Stimulated activated CD8-positive, alpha-beta memory T cell treated with anti-CD3 and anti-CD28 coated beads, Interleukin-15, amount 100 ng/mL, for 24 hours (primary cell): ENCODE measurements at regions not wholly inside any gene's neighbourhood (a gene's known extent, or its start where the extent isn't known, plus 50 kb on each side); places are given as distances from the start of the nearest gene placed in this dataset.

Source experiments
- DNase-seq: peaks from one replicate; pipeline ENCODE4 v3.0.0-alpha.2; 2020; ENCODE audit warnings: low read depth

DNA sequence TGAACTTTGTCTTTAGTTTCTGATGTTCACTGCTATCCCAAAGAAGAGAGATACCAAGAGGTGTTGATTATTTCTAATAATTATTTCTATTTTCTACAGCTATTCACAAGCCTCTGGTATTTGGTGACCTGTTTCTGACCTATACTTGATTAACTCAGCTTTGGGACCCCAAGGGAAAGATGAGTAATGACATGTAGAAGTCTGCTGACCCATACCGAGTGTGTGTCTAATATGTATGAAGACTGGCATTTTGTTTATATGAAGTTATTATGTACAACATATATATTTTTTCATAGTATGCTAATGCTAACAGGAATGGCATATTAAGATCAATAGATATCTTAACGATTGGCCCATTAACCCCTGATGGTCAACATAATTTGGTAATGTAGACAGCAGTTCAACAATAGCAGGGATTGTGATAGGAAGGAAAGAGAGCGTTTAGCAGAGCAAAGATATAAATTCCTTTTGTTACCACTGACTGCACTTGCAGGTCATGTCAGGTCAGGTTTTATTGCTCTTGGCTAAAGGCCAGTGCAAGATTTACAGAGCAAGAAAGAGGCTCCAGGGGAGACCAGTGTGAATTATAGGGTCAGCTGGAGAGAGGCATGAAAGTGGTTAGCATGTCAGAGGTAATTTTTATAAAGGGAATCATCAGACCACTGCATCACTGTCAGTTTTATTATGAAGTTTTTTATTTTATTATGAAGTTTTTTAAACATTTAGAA lies 94.7 kb upstream of the DIPK2B start:
- no peak for DNase-seq

DNA sequence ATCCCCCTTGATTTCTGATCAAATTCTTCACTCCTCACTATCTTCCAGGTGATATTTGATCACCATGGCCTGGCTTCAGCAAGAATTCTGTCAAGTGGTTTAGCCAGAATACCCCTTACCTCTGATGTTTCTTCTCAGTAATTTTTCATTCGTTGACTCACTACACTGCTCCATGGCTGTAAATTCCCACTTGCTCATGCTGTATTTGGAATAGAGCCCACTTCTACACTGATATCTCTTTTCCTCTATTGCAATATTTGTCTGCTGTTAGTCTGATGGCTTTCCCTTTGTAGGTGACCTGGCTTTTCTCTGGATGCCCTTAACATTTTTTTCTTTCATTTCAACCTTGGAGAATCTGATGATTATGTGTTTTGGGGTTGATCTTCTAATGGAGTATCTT lies 73.9 kb upstream of the DIPK2B start:
- DNase-seq: no peak

DNA sequence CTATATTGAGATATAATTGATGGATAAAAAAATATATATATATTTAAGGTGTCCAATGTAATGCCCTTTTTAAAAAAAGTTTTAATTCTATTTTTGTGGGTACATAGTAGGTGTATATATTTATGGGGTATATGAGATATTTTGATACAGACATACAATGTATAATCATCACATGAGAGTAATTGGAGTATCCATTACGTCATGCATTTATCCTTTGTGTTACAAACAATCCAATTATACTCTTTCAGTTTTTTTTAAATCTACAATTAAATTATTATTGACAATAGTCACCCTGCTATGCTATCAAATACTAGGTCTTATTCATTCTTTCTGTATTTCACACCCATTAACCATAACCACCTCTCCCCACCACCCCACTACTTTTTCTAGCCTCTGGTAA lies 66.3 kb upstream of the DIPK2B start:
- DNase-seq: no peak

DNA sequence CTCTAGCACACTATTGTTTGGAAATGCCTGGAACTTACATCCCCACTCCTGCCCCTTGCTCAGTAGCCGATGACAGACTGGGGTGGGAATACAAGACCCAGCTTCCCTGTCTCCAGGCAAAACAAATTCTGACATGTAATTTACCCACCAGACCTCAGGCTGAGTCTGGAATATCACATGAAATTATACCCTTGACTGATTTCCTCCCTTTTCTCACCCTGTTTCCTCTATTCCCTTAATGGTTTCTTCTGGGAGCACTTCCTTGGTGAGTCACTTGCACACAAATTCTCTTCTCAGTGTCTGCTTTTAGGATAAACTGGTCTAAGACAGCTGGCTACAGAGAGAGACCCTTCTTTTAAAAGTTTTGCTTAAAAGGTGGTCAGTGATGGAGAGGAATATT lies 65.8 kb upstream of the DIPK2B start:
- DNase-seq: no peak

DNA sequence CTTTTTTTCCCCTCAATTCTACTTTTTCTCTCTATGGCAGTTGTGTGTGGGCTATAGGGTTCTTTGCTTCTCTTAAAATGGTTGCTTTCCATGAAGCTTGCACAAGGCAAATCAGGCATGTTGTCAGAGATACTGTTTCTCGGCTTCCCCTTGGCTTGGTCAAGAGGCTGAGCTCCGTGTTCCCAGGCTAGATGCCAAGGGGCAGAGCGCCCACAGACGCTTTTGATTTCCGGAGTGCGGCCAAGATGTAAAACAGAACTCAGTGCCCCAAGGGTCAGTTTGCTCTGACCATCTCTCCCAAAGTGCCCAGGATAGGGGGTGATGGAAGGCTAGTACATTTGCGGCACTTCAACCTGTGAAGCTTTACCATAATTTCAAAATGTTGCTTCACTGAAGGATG lies 64.2 kb upstream of the DIPK2B start:
- no peak for DNase-seq

DNA sequence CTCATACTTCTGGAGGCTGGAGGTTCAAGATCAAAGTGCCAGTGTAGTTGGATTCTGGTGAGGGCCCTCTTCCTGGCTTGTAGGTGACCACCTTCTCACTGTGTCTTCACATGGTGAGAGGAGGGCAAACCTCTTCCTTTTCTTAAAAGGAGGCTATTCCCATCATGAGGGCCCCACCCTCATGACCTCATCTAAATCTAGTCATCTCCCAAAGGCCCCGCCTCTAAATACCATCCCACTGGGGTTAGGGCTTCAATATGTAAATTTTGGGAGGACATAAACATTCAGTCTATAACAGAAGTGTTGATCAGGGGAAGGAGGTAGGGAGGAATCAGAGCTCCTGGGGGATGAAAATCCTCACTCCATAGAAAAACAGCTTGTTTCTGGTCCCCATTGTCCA lies 60.8 kb upstream of the DIPK2B start:
- no peak for DNase-seq

DNA sequence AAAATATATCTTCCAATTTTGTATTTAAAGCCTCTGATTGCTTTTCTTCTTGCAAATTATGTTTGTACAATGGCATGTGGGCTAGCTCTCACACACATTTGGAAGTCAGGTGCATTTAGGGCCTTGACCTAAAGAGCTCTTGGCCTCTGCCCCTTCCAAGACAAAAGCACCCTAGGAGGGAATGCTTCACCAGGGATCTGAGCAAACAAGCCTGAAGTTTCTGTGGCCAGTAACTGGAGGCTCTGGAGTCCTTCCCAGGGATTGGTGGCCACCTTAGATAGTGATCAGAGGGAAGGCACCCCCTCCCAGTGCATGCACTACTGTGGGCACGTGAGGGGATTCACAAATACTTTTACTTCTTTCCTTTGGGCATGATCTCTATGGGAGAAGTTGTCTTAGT lies 60.3 kb upstream of the DIPK2B start:
- no peak for DNase-seq

DNA sequence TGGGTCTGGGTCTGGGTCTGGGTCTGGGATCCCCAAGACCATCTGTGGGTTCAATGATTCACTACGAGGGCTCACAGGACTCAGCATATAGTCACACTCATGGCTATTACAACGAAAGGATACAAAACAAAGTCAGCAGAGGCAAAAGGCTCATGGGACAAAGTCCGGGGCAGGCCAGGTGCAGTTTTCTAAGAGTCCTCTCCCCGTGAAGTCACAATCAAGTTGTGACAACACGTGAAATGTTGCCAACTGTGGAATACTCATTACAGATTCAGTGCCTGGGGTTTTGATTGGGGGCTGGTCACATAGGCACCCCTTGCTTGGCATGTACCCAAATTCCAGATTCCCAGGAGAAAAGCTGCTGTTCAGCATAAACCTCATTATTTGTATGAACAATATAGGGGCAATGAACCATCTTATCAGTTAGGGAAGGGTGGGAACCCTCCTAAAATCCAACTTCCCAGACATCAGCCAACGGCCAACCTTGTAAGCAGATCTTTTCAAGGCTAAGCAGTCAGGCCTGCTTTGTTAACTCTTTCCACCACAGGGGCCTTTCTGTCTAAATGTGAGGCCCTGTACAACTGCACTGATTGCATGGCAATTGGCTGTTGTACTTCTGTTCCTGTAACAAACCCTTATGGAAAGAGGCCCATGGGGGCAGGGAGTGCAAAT lies 58.2 kb upstream of the DIPK2B start:
- DNase-seq: no peak
